ENCODE measurements at regions not wholly inside any gene's neighbourhood (a gene's known extent, or its start where the extent isn't known, plus 50 kb on each side); places are given as distances from the start of the nearest gene placed in this dataset.

DNA sequence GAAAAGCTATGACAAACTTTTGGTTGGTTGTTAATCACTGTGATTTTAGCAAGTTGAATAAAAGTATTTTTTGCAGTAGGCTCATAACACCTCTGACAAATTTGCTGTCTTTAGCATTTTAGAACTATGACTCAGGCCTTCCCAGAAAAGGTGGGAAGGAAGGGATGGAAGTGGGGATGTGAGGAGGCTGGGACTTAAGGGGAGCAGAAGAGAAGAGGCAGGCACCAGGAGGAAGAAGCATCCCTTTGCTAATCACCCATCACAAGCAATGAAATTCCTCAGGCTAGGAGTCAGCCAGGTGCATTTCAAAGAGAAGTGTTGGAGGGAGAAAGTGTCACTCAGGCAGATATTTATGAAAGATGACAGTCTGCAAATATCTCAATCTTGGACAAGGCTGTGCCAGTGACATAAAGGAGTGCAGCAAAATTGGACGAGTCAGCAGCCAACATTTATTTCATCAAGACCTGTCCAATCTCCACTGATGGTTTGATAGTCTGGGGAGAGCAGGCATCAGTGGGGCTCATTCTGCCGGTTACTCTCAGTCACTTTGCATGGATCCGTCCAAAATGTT is 337.3 kb upstream of the ARRDC4 start:
- DNase-seq (ENCODE audit: low spot score), result no peak

DNA sequence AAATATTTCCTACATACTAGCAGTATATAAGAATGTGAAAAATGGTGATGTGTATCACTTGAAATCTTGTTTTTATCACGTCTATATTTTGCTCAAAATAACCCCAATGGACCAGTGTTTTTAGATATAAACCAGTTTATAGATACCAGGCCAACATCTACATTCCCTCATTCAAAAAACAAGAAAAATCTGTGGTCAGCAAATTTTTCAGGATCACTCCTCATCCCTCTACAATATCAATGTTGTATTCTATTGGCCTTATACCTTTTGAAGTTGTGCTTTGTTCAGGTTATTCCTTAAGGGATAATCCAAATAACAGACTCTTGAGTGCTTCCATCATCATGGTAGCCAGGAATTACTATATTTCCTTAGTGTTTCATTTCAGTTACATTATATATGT is 332.9 kb upstream of the ARRDC4 start:
- no peak for DNase-seq (ENCODE audit: low spot score)

DNA sequence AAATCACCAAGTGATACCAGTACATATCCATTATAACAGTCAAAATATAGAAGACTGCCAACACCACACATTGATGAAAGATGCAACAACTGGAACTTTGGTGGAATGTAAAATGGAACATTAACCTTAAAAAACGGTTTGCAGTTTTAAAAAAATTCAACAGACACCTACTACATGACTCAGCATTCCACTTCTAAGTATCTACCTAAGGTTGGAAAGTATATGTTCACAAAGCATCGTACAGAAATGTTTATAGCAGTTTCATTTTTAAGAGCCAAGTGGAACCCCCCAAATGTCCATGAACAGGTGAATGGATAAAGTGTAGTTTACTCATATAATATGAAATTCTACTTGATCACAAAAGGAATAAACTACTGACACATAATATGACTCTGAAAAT is 314.7 kb upstream of the ARRDC4 start:
- no peak for DNase-seq (ENCODE audit: low spot score)

DNA sequence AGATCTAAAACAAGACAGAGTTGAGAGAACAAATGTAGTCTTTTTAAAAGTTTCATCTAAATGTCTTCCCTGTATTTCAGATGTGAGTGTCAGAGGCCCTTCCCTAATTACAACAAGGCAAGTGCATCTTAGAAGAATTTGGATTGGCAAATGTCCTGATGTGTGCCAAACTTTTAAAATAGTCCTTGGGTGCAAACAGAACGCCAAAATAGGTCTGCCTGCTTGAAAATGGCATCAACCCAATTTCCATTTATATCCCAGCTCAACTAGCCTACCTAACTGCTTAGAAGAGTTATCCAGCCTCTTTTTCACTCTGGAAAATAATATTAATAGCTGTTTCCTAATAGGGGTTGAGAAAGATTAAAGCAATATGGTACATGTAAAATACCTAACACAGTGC is 311.8 kb upstream of the ARRDC4 start:
- DNase-seq (ENCODE audit: low spot score), result no peak

DNA sequence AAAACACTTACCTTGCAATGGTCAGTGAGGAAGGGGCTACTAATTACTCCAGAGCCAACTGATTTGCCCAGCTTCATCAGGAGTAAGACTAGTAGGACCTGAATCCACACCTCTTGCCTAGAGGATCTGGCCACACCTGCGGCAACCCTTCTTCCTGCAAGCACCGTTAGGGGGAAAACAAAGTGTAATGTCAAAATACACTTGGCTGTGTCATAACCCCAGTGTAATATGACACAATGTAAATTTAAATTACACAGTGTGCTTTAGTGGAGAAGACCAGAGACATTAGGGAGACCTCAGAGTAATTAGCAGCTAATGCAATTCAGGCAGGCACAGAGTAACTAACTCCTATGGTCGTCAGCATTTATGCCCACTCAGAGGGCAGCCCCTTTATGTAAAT is 308.5 kb upstream of the ARRDC4 start:
- DNase-seq (ENCODE audit: low spot score), result no peak

DNA sequence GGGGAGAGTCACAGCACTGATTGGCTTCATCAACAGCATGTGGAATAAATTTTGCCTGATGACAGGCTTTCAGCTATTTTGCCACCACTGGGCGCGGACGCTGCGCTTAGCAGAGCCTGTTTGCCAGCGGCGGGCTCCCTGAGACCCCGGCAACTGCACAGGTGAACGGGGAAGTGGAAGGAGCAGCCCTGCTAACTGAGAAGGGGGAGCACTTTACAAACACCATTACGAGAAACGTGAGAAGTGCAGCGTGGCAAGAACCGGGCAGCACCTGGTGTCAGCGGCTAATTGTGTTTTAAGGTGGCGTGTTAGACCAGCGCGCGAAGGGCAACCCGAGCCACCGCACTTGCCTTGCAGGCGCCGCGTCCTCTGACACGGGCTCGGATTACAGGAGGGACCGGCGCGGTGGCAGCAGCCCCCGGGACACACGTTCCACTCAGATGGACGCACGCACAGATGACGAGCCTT is 307.8 kb upstream of the ARRDC4 start:
- no peak for DNase-seq (ENCODE audit: low spot score)

DNA sequence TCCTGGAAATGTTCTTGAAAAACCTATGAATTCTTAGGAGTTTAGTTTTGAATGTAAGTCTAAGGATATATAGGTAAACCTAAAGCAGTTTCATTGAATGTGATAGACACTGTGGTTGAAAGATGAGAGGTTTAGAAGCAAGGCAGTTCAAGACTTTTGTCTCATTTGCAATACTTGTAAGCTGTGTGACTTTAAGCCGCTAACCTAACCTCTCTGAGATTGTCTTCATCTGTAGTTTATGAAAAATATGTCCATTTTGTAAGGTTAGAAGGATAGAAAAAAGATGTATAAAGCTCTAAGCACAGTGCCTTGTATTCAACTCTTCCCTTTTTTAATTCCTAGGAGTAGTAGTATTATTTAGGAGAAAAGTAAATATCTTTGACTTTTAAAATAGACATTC is 306.6 kb upstream of the ARRDC4 start:
- DNase-seq (ENCODE audit: low spot score), result no peak

DNA sequence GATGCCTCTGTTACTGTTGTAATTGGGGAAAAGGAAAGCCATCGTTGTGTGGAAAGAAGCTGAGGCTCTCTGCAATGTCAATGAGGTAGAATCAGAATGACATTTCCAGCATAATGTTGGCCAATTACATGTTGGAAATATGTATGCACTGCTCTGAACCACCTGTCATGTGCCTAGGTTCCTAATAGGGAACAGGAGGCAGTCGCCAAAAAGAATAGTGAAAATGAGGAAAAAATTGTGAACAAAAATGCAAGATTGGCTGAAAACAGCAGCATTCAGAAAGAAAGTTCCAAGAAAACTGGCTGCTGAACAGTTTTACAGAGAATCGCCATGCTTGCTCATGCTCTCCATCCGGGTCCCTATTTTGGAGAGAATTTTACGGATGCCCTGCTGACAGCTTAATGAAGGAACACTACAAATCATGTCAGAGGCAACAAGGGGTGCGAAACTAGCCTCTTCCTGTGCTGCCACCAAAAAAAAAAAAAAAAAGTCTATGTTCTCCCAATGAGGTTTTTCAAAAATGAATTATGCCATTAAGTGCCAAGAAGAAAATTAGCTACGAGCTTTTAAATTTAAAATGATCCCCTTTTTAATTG is 305.9 kb upstream of the ARRDC4 start:
- DNase-seq (ENCODE audit: low spot score), result no peak

DNA sequence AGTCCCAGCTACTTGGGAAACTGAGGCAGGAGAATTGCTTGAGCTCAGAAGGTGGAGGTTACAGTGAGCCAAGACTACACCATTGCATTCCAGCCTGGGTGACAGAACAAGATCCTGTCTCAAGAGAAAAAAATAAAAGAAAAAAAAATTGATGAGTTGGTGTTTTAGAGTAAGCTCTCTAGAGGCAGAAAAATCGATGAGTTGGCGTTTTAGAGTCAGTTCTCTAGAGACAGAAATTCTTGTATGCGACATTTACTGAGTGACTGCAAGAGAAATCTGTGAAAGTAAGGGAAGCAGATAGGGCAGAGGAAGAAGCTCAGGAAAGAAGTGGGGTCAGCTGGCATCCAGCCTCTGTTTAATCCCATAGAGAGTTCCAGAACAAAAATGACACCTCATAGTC is 298.7 kb upstream of the ARRDC4 start:
- no peak for DNase-seq (ENCODE audit: low spot score)

DNA sequence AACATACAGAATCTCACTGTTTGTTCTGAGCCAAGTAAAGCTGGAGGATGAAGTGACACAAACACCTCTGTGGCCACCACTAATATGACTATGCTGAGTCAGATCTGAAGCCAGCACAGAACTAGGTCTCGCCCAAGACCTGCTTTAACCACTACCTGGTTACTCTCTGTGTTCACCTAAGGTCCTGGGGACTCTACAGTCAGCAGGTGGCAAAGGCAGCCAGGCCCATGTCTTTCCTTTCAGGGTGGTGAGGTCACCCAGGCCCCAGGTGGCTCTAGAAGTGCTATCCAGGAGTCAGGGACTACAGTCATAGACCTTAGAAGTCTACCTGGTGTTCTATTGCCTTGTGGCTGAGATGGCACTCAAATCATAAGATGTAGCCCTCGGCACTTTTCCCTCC is 287.9 kb upstream of the ARRDC4 start:
- DNase-seq (ENCODE audit: low spot score), result no peak

DNA sequence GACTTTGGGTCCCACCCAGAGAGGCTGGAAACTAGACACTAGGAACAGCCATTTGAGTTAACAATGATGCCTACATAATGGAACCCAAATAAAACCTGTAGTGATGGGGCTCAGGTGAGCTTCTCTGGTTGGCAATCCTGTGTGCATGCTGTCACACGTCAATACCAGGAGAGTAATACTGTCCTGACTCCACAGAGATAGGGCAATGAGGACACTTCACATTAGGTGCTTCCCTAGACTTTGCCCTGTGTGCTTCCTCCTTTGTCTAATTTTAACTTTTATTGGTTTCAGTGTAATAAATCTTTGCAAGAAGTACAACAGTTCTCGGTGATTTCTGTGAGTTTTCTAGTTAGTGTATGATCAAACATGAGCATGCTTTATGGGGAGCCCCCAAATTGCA is 281.8 kb upstream of the ARRDC4 start:
- DNase-seq (ENCODE audit: low spot score), result no peak

DNA sequence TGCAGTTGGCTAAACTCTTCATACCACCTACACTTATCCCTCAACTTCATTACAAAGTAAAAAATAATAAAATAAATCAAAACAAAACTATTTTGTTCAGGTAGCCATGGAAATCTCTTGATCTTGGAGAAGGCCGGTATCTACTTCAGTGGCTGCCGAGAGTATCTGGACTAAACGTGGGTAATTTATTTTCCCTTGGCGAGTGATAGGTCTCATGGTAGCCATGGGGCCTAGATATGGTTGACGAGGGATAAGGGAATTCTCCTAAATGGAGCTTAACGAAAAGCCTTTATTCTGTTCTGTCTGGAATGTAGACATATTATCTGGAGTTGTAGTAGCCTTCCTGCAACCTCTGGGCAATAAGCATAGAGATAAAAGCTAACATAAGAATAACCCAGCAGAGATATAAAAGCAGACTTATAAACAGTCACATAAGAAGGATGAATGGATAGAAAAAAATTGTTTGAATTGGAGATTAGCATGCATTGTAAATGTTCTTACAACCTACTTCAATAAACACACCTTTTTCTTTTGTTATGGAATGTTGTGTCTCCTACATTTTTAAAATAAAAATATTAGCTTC is 281.3 kb upstream of the ARRDC4 start:
- DNase-seq (ENCODE audit: low spot score), result no peak

DNA sequence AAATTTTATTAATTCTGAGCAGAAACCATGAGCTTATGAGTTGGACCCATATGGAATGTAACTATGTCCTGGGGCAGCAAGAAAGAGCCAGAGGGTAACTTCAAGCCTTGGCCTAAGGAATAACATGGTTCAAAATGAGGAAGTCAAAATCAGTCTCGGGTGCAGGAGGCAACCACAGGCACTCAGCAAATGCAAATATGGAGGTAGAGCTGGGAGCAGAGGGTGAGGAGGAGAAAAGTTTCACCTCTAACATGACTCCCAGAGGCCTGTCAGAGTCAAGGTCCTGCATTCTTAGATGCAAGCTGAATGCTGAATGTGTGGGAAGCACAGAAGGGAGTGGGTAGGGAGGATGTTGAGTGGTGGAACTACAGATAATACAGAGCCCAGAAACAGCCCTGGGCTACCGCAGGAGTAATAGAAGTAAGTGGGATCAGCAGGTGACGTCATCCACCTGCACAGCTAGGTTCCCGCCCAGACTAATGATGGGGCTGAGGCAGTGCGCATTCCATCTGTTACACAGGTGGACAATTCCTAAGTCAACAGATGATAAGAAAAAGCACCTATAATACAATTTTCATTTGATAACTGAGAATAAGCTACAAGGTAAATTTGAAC is 279.8 kb upstream of the ARRDC4 start:
- DNase-seq (ENCODE audit: low spot score), result no peak

DNA sequence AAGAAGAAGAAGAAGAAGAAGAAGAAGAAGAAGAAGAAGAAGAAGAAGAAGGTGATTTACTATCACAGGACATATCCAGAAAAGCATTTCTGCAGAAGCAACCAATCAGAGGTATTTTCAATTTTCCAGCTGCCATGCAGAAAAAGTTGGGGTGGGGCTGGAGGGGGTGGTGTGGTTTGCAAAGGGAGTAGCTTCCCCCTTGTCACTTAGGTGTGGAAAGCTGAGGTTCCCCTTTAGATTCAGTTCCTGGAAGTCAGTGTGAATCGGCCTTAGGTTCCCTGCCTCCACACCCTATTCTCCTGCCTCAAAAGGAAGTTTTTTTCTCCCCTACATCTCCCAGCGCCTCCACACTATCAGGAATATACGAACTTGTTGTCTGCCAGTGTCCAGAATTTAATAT is 276.7 kb upstream of the ARRDC4 start:
- DNase-seq (ENCODE audit: low spot score), result no peak

DNA sequence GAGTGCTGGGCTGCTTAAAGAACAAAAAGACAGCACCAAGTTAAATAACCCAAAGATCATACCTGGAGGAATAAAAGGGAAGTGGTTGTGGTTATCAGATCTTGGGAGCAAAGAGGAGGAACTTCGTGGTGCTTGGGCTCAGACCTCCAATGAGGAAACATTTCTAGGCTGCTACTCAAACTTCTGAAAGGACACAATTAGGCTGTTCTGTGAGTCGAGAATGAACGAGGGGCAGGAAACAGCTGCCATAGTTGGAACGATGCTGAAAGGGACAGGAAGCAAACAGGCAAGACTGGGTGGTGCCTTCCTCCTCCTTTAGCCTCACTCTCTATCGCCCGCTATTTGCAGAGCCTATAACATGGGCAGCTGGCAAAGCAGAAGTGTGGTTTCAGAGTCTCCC is 276.3 kb upstream of the ARRDC4 start:
- DNase-seq (ENCODE audit: low spot score), result no peak

DNA sequence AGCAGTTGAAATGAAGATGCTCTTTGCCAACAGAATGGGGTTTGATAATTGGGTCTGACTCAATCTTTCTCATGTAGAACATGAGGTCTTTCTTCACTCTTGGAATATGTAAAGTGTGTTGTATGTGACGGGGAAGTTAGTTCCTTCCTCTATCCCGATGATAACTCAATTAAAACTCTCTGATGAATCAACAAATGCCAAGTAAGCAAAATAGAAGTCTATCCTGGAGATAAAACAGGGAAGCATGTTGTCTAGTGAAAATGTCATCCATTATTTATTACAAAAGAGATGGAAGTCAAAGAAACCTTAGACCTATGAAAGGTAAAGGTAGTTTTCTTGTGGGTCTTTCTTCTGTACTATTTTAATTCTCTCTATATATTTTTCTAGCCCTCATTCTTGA is 274.2 kb upstream of the ARRDC4 start:
- DNase-seq (ENCODE audit: low spot score), result no peak

DNA sequence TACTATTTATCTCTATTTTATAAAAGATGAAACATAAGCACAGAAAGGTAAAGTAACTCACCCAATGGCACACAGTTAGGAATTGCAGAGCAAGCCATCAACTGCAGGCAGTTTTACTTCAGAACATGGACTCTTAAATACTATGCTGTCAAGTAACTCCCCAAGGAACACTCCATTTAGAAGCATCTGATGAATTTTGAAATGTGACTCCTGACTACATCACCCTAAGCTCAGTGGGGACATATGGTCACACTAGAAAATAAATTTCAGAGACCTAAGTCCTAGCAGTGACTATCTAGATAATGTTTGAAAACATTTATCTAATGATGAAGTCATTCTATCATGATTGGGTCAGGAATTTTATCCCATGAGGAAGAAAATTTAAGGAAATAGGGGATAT is 272.8 kb upstream of the ARRDC4 start:
- no peak for DNase-seq (ENCODE audit: low spot score)

DNA sequence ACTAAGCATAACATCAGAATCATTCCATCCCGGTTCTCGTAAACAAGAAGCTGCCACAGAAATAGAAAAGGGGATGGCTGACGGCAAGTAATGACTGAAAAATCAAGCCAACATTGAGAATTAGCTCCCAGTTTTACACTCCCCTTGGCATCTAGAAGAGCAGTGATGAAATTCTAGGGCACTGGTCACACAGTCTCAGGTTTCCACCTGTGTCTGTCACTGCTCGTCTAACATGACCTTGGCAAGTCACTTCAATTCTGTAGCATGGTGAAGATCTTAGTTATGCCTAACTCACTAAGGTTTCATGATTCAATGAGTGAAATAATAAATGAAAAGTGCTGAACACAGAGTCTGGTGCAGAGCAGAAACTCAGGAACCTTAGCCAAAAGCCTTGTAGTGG is 272.3 kb upstream of the ARRDC4 start:
- DNase-seq (ENCODE audit: low spot score), result no peak

DNA sequence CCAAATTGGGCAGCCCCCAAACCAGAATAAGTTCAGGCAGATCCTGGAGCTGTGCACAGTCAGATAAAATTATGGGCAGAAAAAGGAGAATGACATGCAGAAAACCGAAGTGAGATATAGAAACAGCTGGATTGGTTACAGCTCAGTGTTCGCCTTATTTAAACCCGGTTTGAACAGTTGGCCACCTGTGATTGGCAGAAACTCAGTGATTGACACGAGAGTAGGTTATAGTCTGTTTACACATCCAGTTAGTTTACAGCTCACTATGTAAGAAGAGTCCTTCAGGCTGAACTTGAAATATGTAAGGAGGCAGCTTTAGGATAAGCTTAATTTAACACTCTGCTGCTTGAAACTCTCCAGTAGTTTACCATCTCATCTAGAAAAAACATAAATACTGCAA is 271.6 kb upstream of the ARRDC4 start:
- DNase-seq (ENCODE audit: low spot score), result no peak

DNA sequence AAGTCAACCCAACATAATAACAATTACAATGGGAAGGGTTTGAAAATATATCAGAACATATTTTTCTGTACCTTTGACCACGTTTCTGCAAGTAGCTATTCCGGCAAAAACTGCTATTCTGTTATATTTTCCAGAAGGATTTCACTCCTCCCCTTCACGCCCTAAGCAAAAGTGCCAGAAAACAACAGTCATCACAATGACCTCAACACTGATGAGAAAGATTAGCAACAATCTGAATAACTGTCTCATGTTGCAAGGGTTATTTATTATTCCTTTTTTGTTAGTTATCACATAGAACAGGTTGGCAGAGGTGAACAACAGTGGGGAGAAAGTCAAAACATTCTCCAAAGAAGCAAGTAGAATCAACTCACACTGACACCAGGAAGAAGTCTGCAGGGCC is 269.4 kb upstream of the ARRDC4 start:
- no peak for DNase-seq (ENCODE audit: low spot score)

DNA sequence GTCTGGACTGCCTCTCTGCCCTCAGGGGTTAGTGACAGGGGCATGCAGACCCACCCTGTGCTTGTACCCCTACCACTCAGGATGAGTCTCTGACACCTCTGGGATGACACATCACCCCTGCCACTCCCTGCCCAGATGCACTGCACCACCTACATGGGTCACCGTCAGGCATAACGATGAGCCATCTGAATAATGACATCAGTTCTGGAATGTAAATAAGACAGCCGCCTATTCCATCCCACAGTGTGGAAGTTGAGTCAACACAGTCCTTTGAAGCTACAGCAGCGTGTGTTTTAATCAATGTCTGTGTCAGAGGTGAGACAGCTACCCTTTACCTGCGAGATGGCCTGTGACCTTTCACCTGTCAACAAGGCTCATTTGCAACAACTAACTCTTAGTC is 268.7 kb upstream of the ARRDC4 start:
- DNase-seq (ENCODE audit: low spot score), result no peak

DNA sequence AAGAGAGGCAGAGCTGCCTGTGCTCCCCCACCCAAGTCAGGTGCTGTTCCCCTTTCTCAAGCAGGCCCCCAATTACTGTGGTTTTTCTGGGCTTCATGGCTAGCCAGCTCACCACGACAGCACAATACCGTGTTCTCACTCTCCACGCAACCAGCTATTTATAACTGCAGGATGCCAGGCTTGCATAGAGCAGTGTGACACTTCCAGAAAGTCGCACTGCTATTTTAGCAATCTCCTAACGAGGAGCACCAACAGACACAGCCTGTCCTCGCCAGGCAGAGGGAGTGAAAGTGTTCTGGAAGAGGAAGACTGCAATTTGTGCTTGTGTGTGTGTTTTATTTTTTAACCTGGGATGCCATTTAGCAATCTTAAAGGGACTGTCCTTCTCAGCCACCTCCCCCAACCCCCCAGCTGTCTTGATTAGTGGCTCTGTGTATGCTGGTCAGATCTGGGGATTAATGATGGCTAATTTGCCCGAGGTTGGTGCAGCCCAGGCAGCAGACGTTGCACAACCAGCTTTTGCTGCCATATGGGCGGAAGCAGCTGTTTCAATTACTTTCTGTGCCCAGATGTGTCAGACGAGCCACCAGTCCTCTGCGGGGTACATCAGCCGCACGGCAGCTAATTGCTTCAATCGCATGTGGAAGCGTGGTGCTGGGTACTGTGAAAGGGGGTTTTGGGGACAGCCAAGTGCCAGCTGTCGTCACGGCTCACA is 268.0 kb upstream of the ARRDC4 start:
- DNase-seq (ENCODE audit: low spot score), result no peak

DNA sequence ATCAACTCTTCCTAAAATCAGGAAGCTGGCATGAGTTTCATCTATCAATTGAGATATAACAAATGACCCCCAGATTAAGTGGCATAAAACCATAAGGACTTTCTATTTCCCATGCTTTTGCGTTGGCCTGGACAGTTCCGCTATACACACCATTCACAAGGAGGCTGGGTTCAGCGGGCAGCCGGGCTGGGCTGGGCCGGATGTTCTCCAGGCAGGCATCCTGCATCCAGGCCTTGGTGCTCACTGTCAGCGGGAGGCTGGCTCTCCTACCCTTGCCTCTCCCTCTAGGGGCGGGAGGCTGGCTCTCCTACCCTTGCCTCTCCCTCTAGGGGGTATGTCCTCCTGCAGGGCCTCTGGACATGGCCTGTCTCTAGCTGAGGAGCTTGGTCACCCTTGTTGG is 266.0 kb upstream of the ARRDC4 start:
- no peak for DNase-seq (ENCODE audit: low spot score)
